ENCODE measurements at regions not wholly inside any gene's neighbourhood (a gene's known extent, or its start where the extent isn't known, plus 50 kb on each side); places are given as distances from the start of the nearest gene placed in this dataset.

GRCh38 chr3:23062582-23062981, 140.5 kb upstream of the UBE2E2 start:
- no peak for TF ChIP-seq JUND (IDR thresholded peaks at IDR 0.05)
- TF ChIP-seq CTCF (IDR thresholded peaks at IDR 0.05 in 2 of 3, conservative IDR thresholded peaks at IDR 0.05 in 1 of 3; ENCODE audit: borderline replicate concordance in 1 of 3, insufficient read depth in 1 of 3, low read depth in 2 of 3, low read length in 2 of 3), result no peak
- no peak for TF ChIP-seq TCF7L2 (IDR thresholded peaks at IDR 0.05; ENCODE audit: borderline replicate concordance, extremely low read depth, insufficient read depth, insufficient read length)
- no peak for TF ChIP-seq CEBPB (IDR thresholded peaks at IDR 0.05; ENCODE audit: low read depth)
- no peak for TF ChIP-seq REST (IDR thresholded peaks at IDR 0.05; ENCODE audit: low read depth)
- no peak for TF ChIP-seq POLR2A (IDR thresholded peaks at IDR 0.05; ENCODE audit: borderline replicate concordance, extremely low read depth, insufficient read depth, insufficient read length)
- TF ChIP-seq SP1 (IDR thresholded peaks at IDR 0.05; ENCODE audit: low read depth), result no peak
- no peak for TF ChIP-seq EZH2 (IDR thresholded peaks at IDR 0.05)
- TF ChIP-seq RAD21 (IDR thresholded peaks at IDR 0.05; ENCODE audit: low read depth), result no peak
- TF ChIP-seq POLR2AphosphoS5 (IDR thresholded peaks at IDR 0.05; ENCODE audit: low read depth, low read length), result no peak
- TF ChIP-seq ZNF274 (IDR thresholded peaks at IDR 0.05; ENCODE audit: low read depth, low read length), result no peak
- no peak for TF ChIP-seq CBX3 (IDR thresholded peaks at IDR 0.05; ENCODE audit: low read depth)
